ENCODE measurements at regions not wholly inside any gene's neighbourhood (a gene's known extent, or its start where the extent isn't known, plus 50 kb on each side); places are given as distances from the start of the nearest gene placed in this dataset.
A peak's percentile ranks its signal among the peaks of the same experiment; 100 is the strongest.

DNA sequence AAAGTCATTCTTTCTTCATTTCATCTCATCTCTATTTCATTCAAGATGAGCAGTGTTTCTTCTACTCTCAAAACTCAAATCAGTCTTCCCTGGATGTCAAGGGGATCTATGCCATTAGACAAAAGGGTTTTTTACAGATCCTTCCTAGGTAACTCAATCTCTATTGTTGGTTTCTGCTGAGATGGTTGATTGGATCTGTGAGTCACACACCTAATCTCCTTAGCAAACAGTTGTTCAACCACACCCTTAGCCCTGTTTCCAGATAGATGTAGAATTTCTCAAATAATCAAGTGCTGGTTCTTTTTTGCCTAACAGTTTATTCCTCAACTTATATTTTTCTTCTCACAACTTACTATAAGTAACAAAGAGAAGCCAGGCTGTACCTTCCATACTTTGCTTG, 200.5 kb downstream of the KDR start:
- Mint-ChIP-seq H3K4me3 (no peak overlapping the region), H3K9me3 (peaks cover 19% of the 10 kb centered on the region)

GRCh38 chr4:54915276-54915675, 210.1 kb downstream of the KDR start:
- H3K27me3 Mint-ChIP-seq: no peaks in the 10 kb centered on the region
- no peak overlapping the region for H3K27ac Mint-ChIP-seq
- no peaks in the 10 kb centered on the region for H3K4me1 Mint-ChIP-seq
- no peaks in the 10 kb centered on the region for H3K36me3 Mint-ChIP-seq (ENCODE audit: low read depth)
- ATAC-seq (no peak), DNase-seq (no peak)
- no peaks in the 10 kb centered on the region for H3K9me3 Mint-ChIP-seq
- no peak overlapping the region for H3K4me3 Mint-ChIP-seq

More for the DNA sequence above, 200.5 kb downstream of the KDR start:
- H3K4me1 Mint-ChIP-seq: no peaks in the 10 kb centered on the region
- no peak overlapping the region for H3K27ac Mint-ChIP-seq
- H3K36me3 Mint-ChIP-seq (ENCODE audit: low read depth): no peaks in the 10 kb centered on the region
- ATAC-seq (no peak), DNase-seq (no peak)
- H3K27me3 Mint-ChIP-seq: no peaks in the 10 kb centered on the region

DNA sequence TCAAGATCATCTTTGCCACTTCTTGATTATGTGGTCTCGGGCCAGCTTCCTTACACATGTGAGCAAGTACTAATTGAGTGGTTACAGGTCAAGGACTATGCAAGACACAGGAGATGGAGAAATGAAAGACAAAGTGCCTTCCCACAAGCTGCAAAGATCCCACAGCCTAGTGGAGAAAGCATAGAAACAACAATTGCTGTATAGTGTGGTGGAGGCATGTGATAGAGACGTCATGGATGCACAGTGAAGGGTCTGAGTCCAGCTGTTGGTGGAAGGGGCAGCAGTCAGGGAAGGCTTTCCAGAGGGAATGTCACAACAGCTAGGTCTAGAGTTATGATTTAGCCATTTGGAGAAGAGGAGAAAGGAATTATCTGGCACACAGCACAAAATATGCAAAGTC, 210.6 kb downstream of the KDR start:
- Mint-ChIP-seq H3K36me3 (ENCODE audit: low read depth) (no peaks in the 10 kb centered on the region), H3K9me3 (no peaks in the 10 kb centered on the region), H3K4me3 (no peak overlapping the region), H3K4me1 (peaks cover 2% of the 10 kb centered on the region), H3K27ac (no peak overlapping the region), H3K27me3 (no peaks in the 10 kb centered on the region)
- DNase-seq (no peak), ATAC-seq (no peak)

GRCh38 chr4:54913751-54914526, 211.5 kb downstream of the KDR start:
- Mint-ChIP-seq H3K4me3 (no peak overlapping the region), H3K27ac (no peak overlapping the region), H3K4me1 (peaks cover 2% of the 10 kb centered on the region), H3K9me3 (no peaks in the 10 kb centered on the region), H3K27me3 (no peaks in the 10 kb centered on the region), H3K36me3 (ENCODE audit: low read depth) (no peaks in the 10 kb centered on the region)
- no peak for DNase-seq
- ATAC-seq: peak; percentile 24

- H3K36me3 Mint-ChIP-seq (ENCODE audit: low read depth): no peaks in the 10 kb centered on the region
Observed at GRCh38 chr4:54912155-54912554, 213.2 kb downstream of the KDR start.

DNA sequence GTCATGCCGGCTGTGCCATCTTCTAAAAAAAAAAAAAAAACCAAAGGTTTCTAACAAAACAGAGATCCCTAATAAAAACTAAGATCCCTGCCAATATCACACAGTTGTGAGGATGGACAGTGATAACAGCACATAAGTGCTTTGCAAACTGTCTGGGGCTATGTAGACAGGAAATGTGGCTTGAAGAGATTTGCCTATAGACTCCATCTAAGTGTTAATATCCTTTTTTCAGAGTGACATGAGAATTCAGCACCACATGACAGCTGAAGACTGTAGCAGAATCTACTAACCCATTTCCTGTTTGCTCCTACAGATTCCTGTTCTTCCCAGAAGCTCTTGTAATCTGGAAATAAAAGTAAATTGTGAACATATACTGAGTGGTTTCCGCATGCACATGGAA, 215.4 kb downstream of the KDR start:
- ATAC-seq (no peak), DNase-seq (no peak)
- no peaks in the 10 kb centered on the region for H3K36me3 Mint-ChIP-seq (ENCODE audit: low read depth)
- peaks cover 2% of the 10 kb centered on the region for H3K4me1 Mint-ChIP-seq
- H3K4me3 Mint-ChIP-seq: no peak overlapping the region
- no peaks in the 10 kb centered on the region for H3K27me3 Mint-ChIP-seq
- peaks cover 13% of the 10 kb centered on the region for H3K9me3 Mint-ChIP-seq
- H3K27ac Mint-ChIP-seq: no peak overlapping the region

More at GRCh38 chr4:54912155-54912554, 213.2 kb downstream of the KDR start:
- no peak overlapping the region for H3K4me3 Mint-ChIP-seq
- ATAC-seq (no peak), DNase-seq (no peak)
- H3K9me3 Mint-ChIP-seq: peaks cover 8% of the 10 kb centered on the region
- no peaks in the 10 kb centered on the region for H3K27me3 Mint-ChIP-seq
- H3K4me1 Mint-ChIP-seq: peaks cover 2% of the 10 kb centered on the region
- H3K27ac Mint-ChIP-seq: no peak overlapping the region

DNA sequence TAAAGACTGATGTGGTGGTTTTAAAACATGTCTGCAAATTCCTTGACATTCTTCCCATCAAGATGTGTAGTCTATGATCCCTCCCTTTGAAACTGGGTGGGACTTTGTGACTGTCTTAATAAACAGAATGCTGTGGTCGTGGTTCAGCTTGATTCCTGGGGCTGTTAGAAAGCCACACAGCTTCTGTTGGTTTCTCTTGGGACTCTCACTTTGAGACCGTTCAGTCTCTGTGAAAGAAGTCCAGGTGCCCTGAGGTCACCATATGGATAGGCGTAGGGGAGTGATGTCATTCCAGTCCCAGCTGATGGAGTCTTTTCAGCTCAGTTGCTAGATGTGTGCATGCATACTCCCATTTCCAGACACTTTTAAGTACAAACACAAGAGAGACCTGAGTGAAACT, 216.6 kb downstream of the KDR start:
- no peaks in the 10 kb centered on the region for H3K27me3 Mint-ChIP-seq
- H3K4me1 Mint-ChIP-seq: peaks cover 2% of the 10 kb centered on the region
- no peaks in the 10 kb centered on the region for H3K36me3 Mint-ChIP-seq (ENCODE audit: low read depth)
- ATAC-seq (no peak), DNase-seq (no peak)
- H3K27ac Mint-ChIP-seq: no peak overlapping the region
- H3K9me3 Mint-ChIP-seq: peaks cover 13% of the 10 kb centered on the region
- H3K4me3 Mint-ChIP-seq: no peak overlapping the region

- DNase-seq (no peak), ATAC-seq (no peak)
- Mint-ChIP-seq H3K27ac (no peak overlapping the region), H3K27me3 (no peaks in the 10 kb centered on the region), H3K4me1 (no peaks in the 10 kb centered on the region), H3K9me3 (peaks cover 17% of the 10 kb centered on the region), H3K4me3 (no peak overlapping the region), H3K36me3 (ENCODE audit: low read depth) (no peaks in the 10 kb centered on the region)
Observed at GRCh38 chr4:54904953-54905352, 220.4 kb downstream of the KDR start.

- DNase-seq (no peak), ATAC-seq (no peak)
- Mint-ChIP-seq H3K4me1 (no peaks in the 10 kb centered on the region), H3K27ac (no peak overlapping the region), H3K4me3 (no peak overlapping the region), H3K27me3 (no peaks in the 10 kb centered on the region), H3K36me3 (ENCODE audit: low read depth) (no peaks in the 10 kb centered on the region), H3K9me3 (peaks cover 17% of the 10 kb centered on the region)
Observed at GRCh38 chr4:54902976-54903375, 222.4 kb downstream of the KDR start.

- peaks cover 10% of the 10 kb centered on the region for H3K9me3 Mint-ChIP-seq
- no peaks in the 10 kb centered on the region for H3K36me3 Mint-ChIP-seq (ENCODE audit: low read depth)
- H3K27ac Mint-ChIP-seq: no peak overlapping the region
- DNase-seq (no peak), ATAC-seq (no peak)
- no peak overlapping the region for H3K4me3 Mint-ChIP-seq
- no peaks in the 10 kb centered on the region for H3K27me3 Mint-ChIP-seq
- H3K4me1 Mint-ChIP-seq: no peaks in the 10 kb centered on the region
Observed at GRCh38 chr4:54902271-54902670, 223.1 kb downstream of the KDR start.

GRCh38 chr4:54901202-54901601, 224.2 kb downstream of the KDR start:
- no peak for DNase-seq
- no peak for ATAC-seq
- Mint-ChIP-seq H3K4me3 (no peak overlapping the region), H3K9me3 (peaks cover 4% of the 10 kb centered on the region), H3K36me3 (ENCODE audit: low read depth) (no peaks in the 10 kb centered on the region), H3K27ac (no peak overlapping the region), H3K27me3 (no peaks in the 10 kb centered on the region), H3K4me1 (no peaks in the 10 kb centered on the region)

GRCh38 chr4:54898656-54899340, 226.6 kb downstream of the KDR start:
- H3K36me3 Mint-ChIP-seq (ENCODE audit: low read depth): no peaks in the 10 kb centered on the region
- H3K27ac Mint-ChIP-seq: no peak overlapping the region
- H3K27me3 Mint-ChIP-seq: no peaks in the 10 kb centered on the region
- ATAC-seq (no peak), DNase-seq (no peak)
- peaks cover 7% of the 10 kb centered on the region for H3K9me3 Mint-ChIP-seq
- H3K4me3 Mint-ChIP-seq: no peak overlapping the region
- no peaks in the 10 kb centered on the region for H3K4me1 Mint-ChIP-seq

DNA sequence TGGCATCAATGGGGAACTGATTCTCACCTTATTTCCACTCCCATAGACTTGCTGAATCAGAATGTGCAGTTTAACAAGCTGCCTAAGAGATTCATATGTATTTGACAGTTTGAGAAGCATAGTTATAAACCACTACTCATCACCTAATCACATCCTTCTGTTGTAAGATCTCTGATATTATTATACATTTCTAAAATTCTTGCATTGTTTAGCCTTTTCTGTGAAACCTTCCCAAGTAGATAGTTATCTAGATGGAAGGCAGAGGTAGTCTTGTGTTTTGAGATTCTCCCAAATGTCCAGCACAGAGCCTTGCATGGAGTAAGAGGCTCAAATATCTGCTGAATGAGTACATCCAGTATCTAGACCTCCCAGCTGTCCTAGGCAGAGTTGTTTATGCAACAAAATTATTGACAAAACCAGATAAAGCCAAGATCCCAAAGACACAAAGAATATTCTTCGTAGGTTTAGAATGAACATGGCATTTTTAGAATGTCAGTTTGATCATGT, 227.3 kb downstream of the KDR start:
- Mint-ChIP-seq H3K9me3 (peaks cover 8% of the 10 kb centered on the region), H3K27ac (no peak overlapping the region), H3K4me1 (no peaks in the 10 kb centered on the region), H3K4me3 (no peak overlapping the region), H3K36me3 (ENCODE audit: low read depth) (no peaks in the 10 kb centered on the region), H3K27me3 (no peaks in the 10 kb centered on the region)
- DNase-seq (no peak), ATAC-seq (no peak)

DNA sequence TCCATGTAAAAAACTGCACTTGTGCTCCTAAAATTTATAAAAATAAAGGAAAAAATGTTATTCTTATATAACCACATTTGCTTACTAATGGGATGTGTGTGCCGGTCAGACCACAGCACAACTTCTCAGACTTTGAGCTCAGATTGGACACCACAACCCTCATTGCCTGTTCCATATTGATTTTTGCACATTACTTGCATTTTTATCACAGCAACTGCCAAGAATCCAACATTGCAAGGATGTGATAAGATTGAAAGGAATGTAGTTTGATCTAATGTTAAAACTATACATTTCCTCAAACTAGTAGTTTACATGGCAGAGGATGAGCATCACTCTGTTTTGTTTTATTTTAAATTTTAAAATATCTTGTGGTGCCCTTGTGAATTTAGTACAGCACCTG, 227.8 kb downstream of the KDR start:
- H3K27me3 Mint-ChIP-seq: no peaks in the 10 kb centered on the region
- no peaks in the 10 kb centered on the region for H3K36me3 Mint-ChIP-seq (ENCODE audit: low read depth)
- H3K4me3 Mint-ChIP-seq: no peak overlapping the region
- no peaks in the 10 kb centered on the region for H3K4me1 Mint-ChIP-seq
- H3K27ac Mint-ChIP-seq: no peak overlapping the region
- H3K9me3 Mint-ChIP-seq: peaks cover 8% of the 10 kb centered on the region
- DNase-seq: no peak
- ATAC-seq: no peak

- ATAC-seq: no peak
- Mint-ChIP-seq H3K36me3 (ENCODE audit: low read depth) (no peaks in the 10 kb centered on the region), H3K27ac (no peak overlapping the region), H3K9me3 (no peaks in the 10 kb centered on the region), H3K4me1 (no peaks in the 10 kb centered on the region), H3K4me3 (no peak overlapping the region), H3K27me3 (no peaks in the 10 kb centered on the region)
- no peak for DNase-seq
Observed at GRCh38 chr4:54882616-54883015, 224.9 kb downstream of the KIT start.
